Stimulated activated CD4-positive, alpha-beta T cell treated with anti-CD3 and anti-CD28 coated beads, TNF-alpha, amount 100 ng/mL, for 24 hours (primary cell): ENCODE measurements at regions not wholly inside any gene's neighbourhood (a gene's known extent, or its start where the extent isn't known, plus 50 kb on each side); places are given as distances from the start of the nearest gene placed in this dataset.
"Not testable (repeated sequence)": the region's sequence is repeated elsewhere in the genome, so short reads cannot be mapped to it uniquely, and the experiment has no call there.

Experiments
- DNase-seq, 3 experiments: peaks; one replicate each; pipeline ENCODE4 v3.0.0-alpha.2; 2020; ENCODE audit warnings: low read depth in 3 of 3

GRCh38 chr5:50501491-50502228 lies 60.6 kb upstream of the EMB start:
- no peak for DNase-seq

DNA sequence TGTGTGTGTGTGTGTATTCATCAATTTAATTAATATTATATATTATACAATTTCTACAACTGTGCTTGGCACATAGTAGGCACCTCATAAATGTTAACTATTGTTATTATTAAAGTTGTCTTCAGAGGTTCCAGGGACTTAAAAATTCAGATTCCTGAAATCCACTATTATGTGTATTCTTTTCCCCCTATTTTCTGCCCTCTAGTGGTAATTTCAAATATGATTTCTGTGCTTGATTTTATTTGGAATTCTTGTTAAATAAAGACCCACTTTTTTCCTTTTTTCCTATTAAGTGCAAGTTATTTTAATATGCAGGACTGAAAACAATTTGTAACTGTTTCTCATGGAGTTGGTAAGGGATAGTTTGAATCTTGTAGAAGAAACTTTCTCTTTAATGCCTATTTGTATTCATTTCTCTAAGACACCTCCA lies 72.0 kb upstream of the EMB start:
- DNase-seq: not testable (repeated sequence)

- DNase-seq: not testable (repeated sequence)
Measured at GRCh38 chr5:50521060-50521459, 80.0 kb upstream of the EMB start.

- DNase-seq: not testable (repeated sequence)
Measured at GRCh38 chr5:50527514-50528060, 86.5 kb upstream of the EMB start.

DNA sequence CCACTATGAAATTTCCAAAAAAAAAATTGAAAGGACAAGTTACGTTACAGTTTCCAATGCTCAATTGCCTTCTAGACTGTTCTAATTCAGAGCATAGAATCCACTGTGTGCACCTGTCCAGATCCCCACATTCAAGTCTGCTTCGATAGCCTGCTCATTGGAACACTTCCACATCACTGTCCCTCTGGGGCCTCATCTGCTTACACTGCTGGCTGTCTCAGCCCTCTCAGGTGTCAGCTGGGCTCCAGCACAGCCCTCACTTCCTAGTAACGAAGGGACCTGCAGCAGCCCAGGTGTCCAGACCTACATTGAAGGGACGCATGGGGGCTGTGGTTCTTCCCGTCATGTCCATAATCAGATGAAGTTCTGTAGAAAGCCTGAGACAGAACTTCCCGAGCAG lies 94.3 kb upstream of the EMB start:
- DNase-seq: no peak

- DNase-seq: not testable (repeated sequence)
Measured at GRCh38 chr5:50537534-50537933, 96.4 kb upstream of the EMB start.

DNA sequence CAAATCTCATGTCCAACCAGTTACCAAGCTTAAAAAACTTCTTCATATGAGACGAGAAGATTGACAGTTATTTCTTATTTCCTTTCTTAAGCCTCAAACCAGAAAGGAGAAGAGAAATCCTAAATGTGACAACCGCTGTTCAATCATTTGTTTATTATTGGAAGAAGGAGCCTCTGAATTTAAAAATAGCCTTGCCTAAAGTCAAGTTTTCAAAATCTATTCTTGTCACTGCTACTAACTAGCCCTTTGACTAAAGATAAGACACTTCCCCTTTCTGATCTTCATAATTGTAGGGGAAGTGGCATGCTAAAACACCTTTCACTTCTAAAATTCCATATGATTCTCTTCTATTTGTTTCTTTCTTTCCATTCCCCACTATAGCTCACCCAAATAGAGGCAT lies 106.2 kb upstream of the EMB start:
- no peak for DNase-seq

GRCh38 chr5:50550267-50550666 lies 109.2 kb upstream of the EMB start:
- no peak for DNase-seq

DNA sequence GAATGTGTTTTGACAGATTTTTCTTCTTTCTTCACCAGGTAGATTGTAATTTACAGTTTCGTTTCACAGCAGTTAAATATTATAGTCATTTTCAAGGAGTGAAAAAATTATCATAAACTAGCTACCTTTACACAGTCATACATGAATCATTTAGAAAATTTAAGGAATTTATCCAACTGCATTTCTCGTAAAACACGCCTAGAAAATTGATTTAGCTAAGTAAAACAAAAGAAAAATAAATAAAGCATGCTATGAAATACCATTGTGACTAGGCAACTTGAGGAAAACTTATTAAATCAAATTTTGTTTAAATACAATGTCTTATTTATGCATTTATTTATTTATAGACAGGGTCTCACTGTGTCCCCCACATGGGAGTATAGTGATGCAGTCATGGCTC lies 109.9 kb upstream of the EMB start:
- no peak for DNase-seq

DNA sequence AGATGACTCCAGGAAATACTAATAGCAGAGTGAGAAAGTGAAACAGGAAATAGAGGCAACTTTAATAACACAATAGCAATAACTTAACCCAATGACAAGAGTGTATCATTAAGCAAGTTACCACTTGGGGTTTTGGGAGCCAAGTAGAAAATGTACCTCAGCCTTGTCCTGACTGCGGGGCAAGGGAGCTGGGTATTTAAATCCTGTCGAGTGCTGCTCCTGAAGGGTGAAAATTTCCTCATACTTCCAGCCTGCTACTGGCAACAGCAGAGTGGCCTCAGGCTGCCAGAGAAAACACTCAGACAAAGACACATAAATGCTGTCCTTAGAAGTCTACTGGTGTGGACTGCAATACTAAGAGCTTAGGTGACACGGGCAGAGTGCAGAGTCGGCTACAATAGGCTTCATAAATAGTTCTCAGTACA lies 112.5 kb upstream of the EMB start:
- no peak for DNase-seq

DNA sequence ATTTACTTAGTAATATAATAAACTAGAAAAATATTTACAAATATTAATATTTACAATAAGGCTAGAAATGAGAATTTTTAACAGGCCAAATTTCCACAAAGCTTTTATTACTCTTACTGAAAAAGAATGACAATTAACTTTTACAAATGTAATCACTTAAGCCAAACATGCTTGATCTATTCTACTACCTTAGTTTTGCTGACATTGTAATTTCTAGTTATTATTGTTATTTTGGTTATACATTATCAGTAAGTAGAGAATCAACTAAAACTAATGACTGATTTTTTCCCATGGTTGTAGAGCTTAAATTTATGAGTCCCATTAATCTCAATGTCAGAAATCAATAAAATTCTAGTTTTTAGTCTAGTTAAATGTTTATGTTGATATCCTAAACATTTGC lies 107.8 kb upstream of the PARP8 start:
- DNase-seq: not testable (repeated sequence)

- DNase-seq: no peak
Measured at GRCh38 chr5:50559955-50560354, 106.5 kb upstream of the PARP8 start.

DNA sequence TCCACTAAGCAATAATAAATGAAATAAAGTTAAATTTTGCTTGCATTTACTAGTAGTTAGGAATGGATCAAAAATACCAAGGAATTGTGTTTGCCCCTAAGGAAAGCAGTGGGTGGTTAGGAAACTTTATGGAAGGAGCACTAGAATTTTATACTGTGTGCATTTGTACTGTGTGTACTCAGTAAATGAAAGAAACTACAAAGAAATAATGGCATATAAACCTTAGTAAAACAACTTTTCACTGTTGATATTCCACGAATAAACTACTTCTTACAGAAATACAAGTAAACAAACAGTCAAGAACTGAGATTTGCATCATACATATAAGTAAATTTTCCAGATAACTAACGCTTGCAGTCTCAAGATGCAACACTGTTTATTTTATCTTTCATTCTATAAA lies 103.7 kb upstream of the PARP8 start:
- no peak for DNase-seq

- no peak for DNase-seq
Measured at GRCh38 chr5:50564079-50564478, 102.4 kb upstream of the PARP8 start.

GRCh38 chr5:50564558-50564957 lies 101.9 kb upstream of the PARP8 start:
- no peak for DNase-seq

GRCh38 chr5:50574121-50574520 lies 92.3 kb upstream of the PARP8 start:
- no peak for DNase-seq

- no peak for DNase-seq
Measured at GRCh38 chr5:50575740-50576139, 90.7 kb upstream of the PARP8 start.

GRCh38 chr5:50576265-50576664 lies 90.2 kb upstream of the PARP8 start:
- DNase-seq: no peak

DNA sequence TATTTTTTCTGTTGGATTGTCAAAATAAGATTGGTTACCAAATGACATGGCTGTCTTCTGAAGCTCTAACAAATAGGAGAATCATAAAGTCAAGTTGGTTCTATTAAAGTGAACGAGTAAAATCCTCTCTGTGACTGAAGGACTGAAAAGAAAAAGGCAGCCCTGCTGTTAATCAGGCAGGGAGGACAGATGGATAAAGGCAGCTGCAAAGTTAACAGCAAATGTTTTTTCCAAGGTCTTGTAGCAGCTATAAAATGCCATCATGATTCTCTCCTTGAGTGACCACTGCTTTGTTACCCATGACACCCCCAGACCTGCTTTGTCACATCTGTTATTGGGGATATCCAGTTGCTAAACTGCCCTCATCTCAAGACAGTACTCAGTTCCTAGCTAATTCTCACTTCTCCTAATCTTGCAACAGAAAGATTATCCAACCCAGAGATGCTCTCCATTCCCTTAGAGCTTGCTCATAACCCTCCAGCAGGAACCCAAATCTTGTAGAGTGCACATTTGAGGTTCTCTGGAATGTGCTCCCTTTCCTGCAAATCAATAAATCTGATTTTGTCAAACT lies 89.7 kb upstream of the PARP8 start:
- no peak for DNase-seq

- no peak for DNase-seq
Measured at GRCh38 chr5:50580506-50580905, 85.9 kb upstream of the PARP8 start.

DNA sequence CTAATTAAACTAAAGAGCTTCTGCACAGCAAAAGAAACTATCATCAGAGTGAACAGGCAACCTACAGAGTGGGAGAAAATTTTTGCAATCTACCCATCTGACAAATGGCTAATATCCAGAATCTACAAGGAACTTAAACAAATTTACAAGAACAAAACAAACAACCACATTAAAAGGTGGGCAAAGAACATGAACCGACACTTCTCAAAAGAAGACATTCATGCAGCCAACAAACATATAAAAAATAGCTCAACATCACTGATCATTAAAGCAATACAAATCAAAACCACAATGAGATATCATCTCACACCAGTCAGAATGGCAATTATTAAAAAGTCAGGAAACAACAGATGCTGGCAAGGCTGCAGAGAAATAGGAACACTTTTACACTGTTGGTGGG lies 84.6 kb upstream of the PARP8 start:
- not testable (repeated sequence) for DNase-seq

- DNase-seq: no peak
Measured at GRCh38 chr5:50582699-50583098, 83.7 kb upstream of the PARP8 start.

- no peak for DNase-seq
Measured at GRCh38 chr5:50583621-50584020, 82.8 kb upstream of the PARP8 start.
